WI38 (cell line): ENCODE measurements at regions not wholly inside any gene's neighbourhood (a gene's known extent, or its start where the extent isn't known, plus 50 kb on each side); places are given as distances from the start of the nearest gene placed in this dataset.

Source experiments
- H3K4me3 ChIP-seq: 2 replicates; pipeline ENCODE4 v1.5.1; 2011; ENCODE audit warnings: low read depth, mild to moderate bottlenecking, control low read depth, low read length
- TF ChIP-seq, protein P1 (sequence below): IDR thresholded peaks from 2 replicates; pipeline ENCODE4 v1.5.1; 2012; ENCODE audit warnings: low read depth, mild to moderate bottlenecking, control low read depth, low read length

DNA sequence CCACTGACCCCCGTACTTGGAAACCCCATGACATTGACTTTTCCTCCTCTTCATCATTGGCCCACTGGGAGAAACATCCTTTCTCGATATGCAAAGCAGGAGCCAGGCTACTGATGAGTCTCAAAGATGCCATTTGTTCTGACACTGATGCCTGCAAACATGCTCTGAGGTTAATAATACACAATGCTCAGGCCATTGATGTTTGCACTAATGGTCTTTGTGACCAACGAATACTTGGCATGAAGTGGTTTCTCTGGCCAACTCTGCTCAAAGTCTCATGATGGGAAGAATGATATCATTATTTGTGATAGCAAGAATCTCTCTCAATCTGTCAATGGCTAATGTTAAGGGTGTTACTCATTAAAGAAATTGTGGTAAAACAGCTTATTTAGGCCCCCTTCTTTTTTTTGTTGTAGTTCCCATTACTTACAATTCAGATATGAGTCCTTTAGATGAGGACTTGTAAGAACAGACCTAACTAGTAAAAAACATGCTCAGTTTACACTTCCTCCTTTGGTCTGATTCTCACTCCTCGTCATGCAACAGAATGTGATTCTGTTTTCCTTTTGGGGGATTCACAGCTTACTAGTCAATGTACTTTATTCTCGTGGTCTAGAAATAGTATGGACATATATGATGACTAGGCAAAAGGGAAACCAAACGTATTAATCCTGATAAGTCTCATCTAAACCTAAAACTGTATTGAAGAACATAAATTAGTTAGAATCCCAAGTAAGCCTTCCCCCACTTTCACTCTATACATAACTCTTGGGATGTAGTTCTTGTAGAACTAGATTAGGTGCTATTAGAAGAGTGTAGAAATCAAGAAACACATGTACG, 488.8 kb upstream of the DPPA4 start:
- no peak overlapping the region for H3K4me3 ChIP-seq
- TF ChIP-seq, protein P1, sequence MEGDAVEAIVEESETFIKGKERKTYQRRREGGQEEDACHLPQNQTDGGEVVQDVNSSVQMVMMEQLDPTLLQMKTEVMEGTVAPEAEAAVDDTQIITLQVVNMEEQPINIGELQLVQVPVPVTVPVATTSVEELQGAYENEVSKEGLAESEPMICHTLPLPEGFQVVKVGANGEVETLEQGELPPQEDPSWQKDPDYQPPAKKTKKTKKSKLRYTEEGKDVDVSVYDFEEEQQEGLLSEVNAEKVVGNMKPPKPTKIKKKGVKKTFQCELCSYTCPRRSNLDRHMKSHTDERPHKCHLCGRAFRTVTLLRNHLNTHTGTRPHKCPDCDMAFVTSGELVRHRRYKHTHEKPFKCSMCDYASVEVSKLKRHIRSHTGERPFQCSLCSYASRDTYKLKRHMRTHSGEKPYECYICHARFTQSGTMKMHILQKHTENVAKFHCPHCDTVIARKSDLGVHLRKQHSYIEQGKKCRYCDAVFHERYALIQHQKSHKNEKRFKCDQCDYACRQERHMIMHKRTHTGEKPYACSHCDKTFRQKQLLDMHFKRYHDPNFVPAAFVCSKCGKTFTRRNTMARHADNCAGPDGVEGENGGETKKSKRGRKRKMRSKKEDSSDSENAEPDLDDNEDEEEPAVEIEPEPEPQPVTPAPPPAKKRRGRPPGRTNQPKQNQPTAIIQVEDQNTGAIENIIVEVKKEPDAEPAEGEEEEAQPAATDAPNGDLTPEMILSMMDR = no peak

DNA sequence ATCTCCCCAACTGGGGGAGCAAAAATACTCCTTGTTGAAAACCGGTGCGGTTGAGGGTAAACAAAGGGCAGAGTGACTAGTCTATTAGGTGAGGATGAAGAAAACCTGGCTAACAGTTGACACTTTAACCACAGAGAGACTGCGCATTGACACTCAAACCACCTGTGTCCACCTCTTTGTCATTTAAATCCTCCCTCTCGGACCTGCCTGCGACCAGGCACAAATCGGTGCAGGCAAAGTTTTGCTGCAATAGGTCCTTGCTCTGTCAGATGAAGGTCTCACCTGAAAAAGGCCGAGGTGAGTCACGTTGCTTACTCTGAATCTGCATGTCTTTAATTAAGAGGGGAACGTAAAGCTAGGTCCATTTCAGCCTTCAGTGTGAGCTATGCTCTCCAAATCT, 494.1 kb upstream of the DPPA4 start:
- H3K4me3 ChIP-seq = no peak overlapping the region
- TF ChIP-seq, protein P1 = no peak

DNA sequence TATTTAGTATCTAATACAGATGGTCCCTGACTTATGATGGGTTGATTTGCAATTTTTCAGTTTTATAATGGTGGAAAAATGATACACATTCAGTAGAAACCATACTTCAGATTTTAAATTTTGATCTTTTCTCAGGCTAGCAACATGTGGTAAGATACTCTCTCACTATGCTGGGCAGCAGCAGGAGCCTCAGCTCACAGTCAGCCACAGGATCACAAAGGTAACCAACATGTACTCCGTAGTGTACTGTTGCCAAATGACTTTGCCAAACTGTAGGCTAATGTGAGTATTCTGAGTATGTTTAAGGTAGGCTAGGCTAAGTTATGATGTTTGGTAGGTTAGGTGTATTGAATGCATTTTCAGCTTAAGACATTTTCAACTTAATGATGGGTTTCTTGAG, 498.6 kb upstream of the DPPA4 start:
- TF ChIP-seq, protein P1 = no peak
- no peak overlapping the region for H3K4me3 ChIP-seq

DNA sequence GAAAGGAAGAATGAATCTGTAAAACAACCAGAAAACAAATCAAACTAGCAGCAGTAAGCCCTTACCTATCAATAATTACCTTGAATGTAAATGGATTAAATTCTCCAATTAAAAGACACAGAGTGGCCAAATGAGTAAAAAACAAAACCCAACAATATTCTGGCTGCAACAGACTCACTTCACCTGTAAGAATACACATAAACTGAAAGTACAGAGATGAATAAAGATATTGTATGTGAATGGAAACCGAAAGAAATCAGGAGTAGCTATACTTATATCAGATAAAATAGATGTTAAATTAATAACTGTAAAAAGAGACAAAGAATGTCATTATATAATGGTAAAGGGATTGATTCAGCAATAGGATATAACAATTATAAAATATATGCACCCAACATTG, 514.5 kb upstream of the DPPA4 start:
- TF ChIP-seq, protein P1 = no peak
- H3K4me3 ChIP-seq = no peak overlapping the region

DNA sequence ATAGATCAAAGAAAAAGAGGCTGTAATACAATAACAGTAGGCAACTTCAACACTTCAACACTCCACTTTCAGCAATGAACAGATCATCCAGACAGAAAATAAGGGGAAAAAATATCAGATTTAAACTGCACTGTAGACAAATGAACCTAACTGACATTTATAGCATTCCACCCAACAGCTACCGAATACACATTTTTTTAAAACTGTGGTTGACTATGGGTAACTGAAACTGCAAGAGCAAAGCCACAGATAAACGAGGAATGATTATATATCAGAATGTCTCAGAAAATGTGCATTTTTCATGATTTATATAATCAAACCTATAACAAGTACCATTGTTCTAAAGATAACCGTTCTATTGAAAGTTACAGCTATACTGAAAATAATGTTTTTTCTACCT, 514.9 kb upstream of the DPPA4 start:
- TF ChIP-seq, protein P1 = no peak
- no peak overlapping the region for H3K4me3 ChIP-seq

DNA sequence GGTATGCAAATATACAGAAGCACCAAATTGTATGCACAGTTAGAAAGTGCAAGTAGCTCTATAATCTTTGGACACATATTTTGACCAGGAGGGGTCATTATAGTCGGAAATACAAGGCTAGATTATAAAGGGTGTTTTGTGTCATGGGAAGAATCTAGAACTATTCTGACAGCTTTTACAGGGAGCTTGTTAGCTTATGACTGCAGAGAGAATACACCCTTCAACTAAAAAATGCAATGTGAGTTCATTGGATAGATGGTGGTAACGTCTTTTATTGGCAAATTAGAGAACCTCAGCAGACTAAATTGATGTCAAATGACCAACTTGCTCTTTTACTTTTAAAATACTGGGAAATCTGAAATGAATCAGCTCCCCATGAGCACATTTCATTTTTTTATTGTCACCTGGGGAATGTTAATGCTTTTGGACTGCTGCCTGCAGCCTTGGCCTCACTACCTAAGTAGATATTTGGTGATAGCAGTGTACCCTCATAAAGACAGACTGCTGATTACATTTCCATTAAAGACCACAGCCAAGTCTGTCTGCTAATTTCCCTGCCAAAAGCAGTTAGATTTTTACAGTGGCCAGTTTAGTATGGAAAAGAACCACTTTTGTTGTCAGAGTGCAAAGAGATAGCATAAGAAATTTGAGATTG, 515.9 kb upstream of the DPPA4 start:
- TF ChIP-seq, protein P1 = no peak
- H3K4me3 ChIP-seq = no peak overlapping the region

DNA sequence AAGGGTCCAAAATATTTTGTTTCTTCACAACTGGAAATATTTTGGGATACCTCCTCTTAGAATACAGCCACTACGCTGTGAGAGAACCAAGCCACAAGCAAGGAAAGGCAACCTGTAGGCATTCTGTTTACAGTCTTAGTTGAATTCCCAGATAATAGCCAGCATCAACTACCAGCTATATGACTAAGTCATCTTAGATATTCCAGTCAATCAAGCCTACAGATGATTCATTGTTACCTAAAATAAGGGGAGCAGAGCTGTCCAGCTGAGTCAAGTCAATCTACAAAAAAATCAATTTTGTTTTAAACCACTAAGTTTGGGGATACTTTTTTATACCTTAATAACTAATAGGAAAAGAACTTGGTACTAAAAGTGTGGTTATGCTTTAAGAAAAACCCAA, 526.4 kb upstream of the DPPA4 start:
- no peak overlapping the region for H3K4me3 ChIP-seq
- TF ChIP-seq, protein P1 = no peak
